Endodermal cell (in vitro differentiated cells): ENCODE measurements at regions not wholly inside any gene's neighbourhood (a gene's known extent, or its start where the extent isn't known, plus 50 kb on each side); places are given as distances from the start of the nearest gene placed in this dataset.

Source experiments
- DNase-seq: peaks from one replicate; pipeline ENCODE4 v3.0.0-alpha.2; 2017
- H3K27ac ChIP-seq: 2 replicates; pipeline ENCODE4 v1.5.1; 2013; ENCODE audit warnings: mild to moderate bottlenecking, low read depth, low read length, moderate library complexity
- H3K27me3 ChIP-seq: 2 replicates; pipeline ENCODE4 v1.6.1; 2013; ENCODE audit warnings: mild to moderate bottlenecking, low read length, moderate library complexity; ENCODE audit not compliant: insufficient read depth, control insufficient read depth, poor library complexity, severe bottlenecking
- H3K36me3 ChIP-seq: 2 replicates; pipeline ENCODE4 v1.7.0; 2013; ENCODE audit warnings: mild to moderate bottlenecking, low read length, moderate library complexity; ENCODE audit not compliant: control insufficient read depth, insufficient read depth
- H3K4me1 ChIP-seq: one replicate; pipeline ENCODE4 v1.7.0; 2013; ENCODE audit warnings: low read length; ENCODE audit not compliant: control insufficient read depth, insufficient read depth
- H3K4me3 ChIP-seq: 2 replicates; pipeline ENCODE4 v1.5.1; 2013; ENCODE audit warnings: mild to moderate bottlenecking, low read length, moderate library complexity
- H3K9ac ChIP-seq: 2 replicates; pipeline ENCODE4 v1.6.1; 2013; ENCODE audit warnings: mild to moderate bottlenecking, low read length, moderate library complexity; ENCODE audit not compliant: poor library complexity, severe bottlenecking; ENCODE audit errors: extremely low read depth
- H3K9me3 ChIP-seq: 2 replicates; pipeline ENCODE4 v1.6.1; 2013; ENCODE audit warnings: mild to moderate bottlenecking, low read length, moderate library complexity; ENCODE audit not compliant: control insufficient read depth
- H3K27ac Mint-ChIP-seq: 2 replicates; pipeline ENCODE4 v1.8.0; 2020; ENCODE audit warnings: mixed read lengths
- H3K27me3 Mint-ChIP-seq: 2 replicates; pipeline ENCODE4 v1.8.0; 2021; ENCODE audit warnings: mild to moderate bottlenecking, mixed read lengths; ENCODE audit not compliant: insufficient read depth
- H3K36me3 Mint-ChIP-seq: 2 replicates; pipeline ENCODE4 v1.8.0; 2020; ENCODE audit warnings: low read depth, mixed read lengths
- H3K4me1 Mint-ChIP-seq: 2 replicates; pipeline ENCODE4 v1.8.0; 2020; ENCODE audit warnings: mixed read lengths
- H3K4me3 Mint-ChIP-seq: 2 replicates; pipeline ENCODE4 v1.8.0; 2020; ENCODE audit warnings: mild to moderate bottlenecking, moderate library complexity, mixed read lengths
- H3K9me3 Mint-ChIP-seq: 2 replicates; pipeline ENCODE4 v1.8.0; 2020; ENCODE audit warnings: mild to moderate bottlenecking, mixed read lengths
- WGBS, 2 experiments: methylation state at CpG; one replicate each; pipeline versions ENCODE4 v1.1.5 to v1.1.7; 2013; ENCODE audit warnings: missing lambda C conversion rate in 2 of 2, mixed read lengths in 1 of 2; ENCODE audit not compliant: insufficient coverage in 1 of 2, insufficient read length in 1 of 2; 5-methylcytosine and 5-hydroxymethylcytosine counted together
- TF ChIP-seq, protein P1 (sequence below): fragments of 200-600 bp; sonication (generic); conservative IDR thresholded peaks from 2 replicates; pipeline ENCODE4 v1.5.0; 2021; ENCODE audit warnings: antibody characterized with exemption, mild to moderate bottlenecking

DNA sequence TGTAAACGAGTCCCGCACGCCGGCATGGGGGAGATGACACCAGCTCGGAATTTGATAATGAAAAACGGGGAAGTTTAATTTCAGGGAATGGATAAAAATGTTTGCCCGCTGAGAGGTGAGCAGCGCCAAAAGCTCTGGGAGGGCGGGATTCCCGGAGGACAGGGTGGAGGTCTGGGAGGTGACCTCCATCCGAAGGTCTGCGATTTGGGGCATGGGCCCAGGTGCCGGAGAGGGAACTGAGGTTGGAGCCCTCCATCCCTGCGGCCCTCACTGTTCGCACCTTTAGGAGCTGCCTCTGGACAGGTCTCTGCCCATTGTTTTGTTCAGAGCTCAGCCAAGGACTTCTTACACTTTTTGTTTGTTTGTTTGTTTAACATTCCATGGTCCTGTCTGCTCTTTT, 129.8 kb downstream of the URI1 start:
- peak; percentile 29 for DNase-seq
- Mint-ChIP-seq H3K4me1 (peaks cover 9% of the 10 kb centered on the region), H3K27ac (no peak overlapping the region), H3K9me3 (no peaks in the 10 kb centered on the region), H3K36me3 (no peaks in the 10 kb centered on the region), H3K27me3 (peaks cover 2% of the 10 kb centered on the region), H3K4me3 (no peak overlapping the region)
- Histone ChIP-seq H3K27ac (no peak overlapping the region), H3K4me3 (no peak overlapping the region), H3K9ac (no peak overlapping the region), H3K27me3 (no peaks in the 10 kb centered on the region), H3K4me1 (no peaks in the 10 kb centered on the region), H3K9me3 (no peaks in the 10 kb centered on the region), H3K36me3 (no peaks in the 10 kb centered on the region)
- 91 to 92% methylated on average over 14 to 15 of the region's 15 CpGs for WGBS, 2 experiments
- TF ChIP-seq, protein P1, sequence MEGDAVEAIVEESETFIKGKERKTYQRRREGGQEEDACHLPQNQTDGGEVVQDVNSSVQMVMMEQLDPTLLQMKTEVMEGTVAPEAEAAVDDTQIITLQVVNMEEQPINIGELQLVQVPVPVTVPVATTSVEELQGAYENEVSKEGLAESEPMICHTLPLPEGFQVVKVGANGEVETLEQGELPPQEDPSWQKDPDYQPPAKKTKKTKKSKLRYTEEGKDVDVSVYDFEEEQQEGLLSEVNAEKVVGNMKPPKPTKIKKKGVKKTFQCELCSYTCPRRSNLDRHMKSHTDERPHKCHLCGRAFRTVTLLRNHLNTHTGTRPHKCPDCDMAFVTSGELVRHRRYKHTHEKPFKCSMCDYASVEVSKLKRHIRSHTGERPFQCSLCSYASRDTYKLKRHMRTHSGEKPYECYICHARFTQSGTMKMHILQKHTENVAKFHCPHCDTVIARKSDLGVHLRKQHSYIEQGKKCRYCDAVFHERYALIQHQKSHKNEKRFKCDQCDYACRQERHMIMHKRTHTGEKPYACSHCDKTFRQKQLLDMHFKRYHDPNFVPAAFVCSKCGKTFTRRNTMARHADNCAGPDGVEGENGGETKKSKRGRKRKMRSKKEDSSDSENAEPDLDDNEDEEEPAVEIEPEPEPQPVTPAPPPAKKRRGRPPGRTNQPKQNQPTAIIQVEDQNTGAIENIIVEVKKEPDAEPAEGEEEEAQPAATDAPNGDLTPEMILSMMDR: no peak

DNA sequence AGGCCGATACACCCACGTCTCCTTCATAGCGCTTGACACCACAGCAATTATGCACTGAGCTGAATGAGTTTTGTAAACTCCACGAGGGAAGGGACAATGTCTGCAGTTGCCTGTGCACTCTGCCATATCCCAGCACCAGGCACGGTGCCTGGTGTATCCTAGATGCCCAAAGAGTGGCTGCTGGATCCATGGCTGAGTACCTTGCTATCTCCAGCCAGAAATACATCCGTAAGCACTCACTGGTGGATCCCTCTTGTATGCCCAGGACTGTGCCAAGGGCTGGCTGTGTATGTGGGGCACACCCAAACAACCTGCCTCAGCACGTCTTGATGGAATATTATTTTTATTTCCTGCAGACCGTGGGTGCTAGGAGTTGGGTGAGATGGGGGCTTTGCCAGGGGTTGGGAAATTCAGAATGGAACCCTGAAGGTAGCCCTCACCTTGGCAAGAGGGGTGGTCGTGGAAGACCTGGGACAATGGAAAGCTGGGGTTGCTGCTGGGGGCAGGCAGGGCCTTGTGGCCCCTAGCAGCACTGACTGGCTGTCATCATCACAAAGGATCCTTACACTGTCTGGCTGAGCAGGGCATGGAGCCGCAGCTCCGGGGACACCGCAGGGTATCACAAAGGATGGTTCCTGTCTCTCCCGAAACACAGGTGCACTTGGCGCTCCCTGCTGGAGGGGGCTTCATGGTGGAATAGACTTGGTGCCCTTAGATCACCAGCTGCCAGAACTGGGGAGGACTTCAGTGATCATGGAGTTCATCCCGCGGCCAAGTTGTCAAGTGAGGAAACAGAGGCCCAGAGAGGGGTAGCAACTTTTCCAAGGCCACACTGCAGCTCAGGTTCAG, 131.3 kb downstream of the URI1 start:
- H3K9me3 Mint-ChIP-seq: no peaks in the 10 kb centered on the region

DNA sequence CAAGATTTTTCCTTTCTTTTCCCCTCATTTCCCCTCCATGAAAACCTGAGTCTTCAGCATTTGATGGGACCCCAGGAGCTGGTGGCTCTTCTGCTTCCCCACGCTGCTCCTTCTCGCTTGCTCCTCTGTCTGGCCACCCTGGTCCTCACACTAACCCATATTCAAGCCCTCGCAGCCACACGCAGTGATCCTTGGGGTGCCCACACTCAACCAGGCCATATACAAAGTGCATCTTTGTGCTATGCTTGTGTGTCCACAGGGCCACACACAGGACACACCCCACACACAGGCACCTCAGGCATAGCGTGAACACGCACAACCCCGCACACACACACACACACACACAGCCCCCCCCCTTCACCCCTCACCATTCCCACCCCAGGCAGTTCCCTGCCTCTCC, 132.1 kb downstream of the URI1 start:
- H3K9me3 ChIP-seq: no peaks in the 10 kb centered on the region
- no peaks in the 10 kb centered on the region for H3K27me3 ChIP-seq
- no peak overlapping the region for H3K4me3 ChIP-seq
- DNase-seq: no peak
- no peak overlapping the region for H3K27ac Mint-ChIP-seq
- no peak overlapping the region for H3K27ac ChIP-seq
- no peaks in the 10 kb centered on the region for H3K36me3 Mint-ChIP-seq
- WGBS, 2 experiments: 91 to 94% methylated on average over 4 to 6 of the region's 7 CpGs
- H3K36me3 ChIP-seq: no peaks in the 10 kb centered on the region
- TF ChIP-seq, protein P1: no peak
- no peaks in the 10 kb centered on the region for H3K27me3 Mint-ChIP-seq
- H3K4me1 ChIP-seq: no peaks in the 10 kb centered on the region
- no peaks in the 10 kb centered on the region for H3K9me3 Mint-ChIP-seq
- H3K9ac ChIP-seq: no peak overlapping the region
- H3K4me1 Mint-ChIP-seq: peaks cover 9% of the 10 kb centered on the region
- H3K4me3 Mint-ChIP-seq: no peak overlapping the region

More for the DNA sequence above, 131.3 kb downstream of the URI1 start:
- Histone ChIP-seq H3K27me3 (no peaks in the 10 kb centered on the region), H3K9me3 (no peaks in the 10 kb centered on the region), H3K36me3 (no peaks in the 10 kb centered on the region), H3K9ac (no peak overlapping the region), H3K4me3 (no peak overlapping the region), H3K4me1 (no peaks in the 10 kb centered on the region), H3K27ac (no peak overlapping the region)
- peaks cover 9% of the 10 kb centered on the region for H3K4me1 Mint-ChIP-seq
- 93 to 94% methylated on average over 14 to 16 of the region's 16 CpGs for WGBS, 2 experiments
- peaks cover under 1% of the 10 kb centered on the region for H3K27me3 Mint-ChIP-seq
- H3K4me3 Mint-ChIP-seq: no peak overlapping the region
- no peak overlapping the region for H3K27ac Mint-ChIP-seq
- H3K36me3 Mint-ChIP-seq: no peaks in the 10 kb centered on the region
- TF ChIP-seq, protein P1: no peak
- DNase-seq: peak; percentile 48
